RWPE1 (cell line): ENCODE measurements at regions not wholly inside any gene's neighbourhood (a gene's known extent, or its start where the extent isn't known, plus 50 kb on each side); places are given as distances from the start of the nearest gene placed in this dataset.

Experiments used
- CTCF ChIA-PET: fragments of 350-600 bp; sonication (Branson Sonifier 250); formaldehyde crosslinking; extraction: SDS; loops from one replicate; lab custom pipeline; 2021; lab: Yijun Ruan, JAX
- POLR2A ChIA-PET: fragments of 400-600 bp; formaldehyde crosslinking; extraction: SDS; loops from one replicate; lab custom pipeline; 2020; ENCODE audit warnings: antibody characterized with exemption; ENCODE audit not compliant: low non-redundant PET; lab: Yijun Ruan, JAX
- DNase-seq: peaks from one replicate; pipeline ENCODE4 v3.0.0; 2012; ENCODE audit warnings: low spot score
- H3K27ac ChIP-seq: fragments of 450-650 bp; 2 replicates; pipeline ENCODE4 v1.5.1; 2017
- TF ChIP-seq, protein P1 (sequence below): fragments of 450-650 bp; conservative IDR thresholded peaks from 2 replicates; pipeline ENCODE4 v1.5.1; 2017; ENCODE audit warnings: low read depth, mild to moderate bottlenecking

DNA sequence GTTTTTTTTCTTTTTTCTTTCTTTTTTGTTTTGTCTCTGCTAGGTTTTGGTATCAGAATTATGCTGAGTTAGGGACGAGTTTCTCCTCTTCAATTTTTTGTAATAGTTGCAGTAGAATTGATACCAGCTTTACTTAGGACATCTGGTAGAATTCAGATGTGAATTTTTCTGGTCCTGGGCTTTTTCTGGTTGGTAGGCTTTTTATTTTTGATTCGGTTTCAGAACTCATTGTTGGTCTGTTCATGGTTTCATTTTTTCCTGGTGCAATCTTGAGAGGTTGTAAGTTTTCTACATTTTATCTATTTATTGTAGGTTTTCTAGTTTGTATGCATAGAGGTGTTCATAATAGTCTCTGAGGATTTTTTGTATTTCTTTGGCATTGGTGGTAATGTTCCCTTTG lies 498.1 kb upstream of the CPEB2 start:
- TF ChIP-seq, protein P1, sequence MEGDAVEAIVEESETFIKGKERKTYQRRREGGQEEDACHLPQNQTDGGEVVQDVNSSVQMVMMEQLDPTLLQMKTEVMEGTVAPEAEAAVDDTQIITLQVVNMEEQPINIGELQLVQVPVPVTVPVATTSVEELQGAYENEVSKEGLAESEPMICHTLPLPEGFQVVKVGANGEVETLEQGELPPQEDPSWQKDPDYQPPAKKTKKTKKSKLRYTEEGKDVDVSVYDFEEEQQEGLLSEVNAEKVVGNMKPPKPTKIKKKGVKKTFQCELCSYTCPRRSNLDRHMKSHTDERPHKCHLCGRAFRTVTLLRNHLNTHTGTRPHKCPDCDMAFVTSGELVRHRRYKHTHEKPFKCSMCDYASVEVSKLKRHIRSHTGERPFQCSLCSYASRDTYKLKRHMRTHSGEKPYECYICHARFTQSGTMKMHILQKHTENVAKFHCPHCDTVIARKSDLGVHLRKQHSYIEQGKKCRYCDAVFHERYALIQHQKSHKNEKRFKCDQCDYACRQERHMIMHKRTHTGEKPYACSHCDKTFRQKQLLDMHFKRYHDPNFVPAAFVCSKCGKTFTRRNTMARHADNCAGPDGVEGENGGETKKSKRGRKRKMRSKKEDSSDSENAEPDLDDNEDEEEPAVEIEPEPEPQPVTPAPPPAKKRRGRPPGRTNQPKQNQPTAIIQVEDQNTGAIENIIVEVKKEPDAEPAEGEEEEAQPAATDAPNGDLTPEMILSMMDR, result no peak
- H3K27ac ChIP-seq, result no peak overlapping the region
- ChIA-PET CTCF (no interaction called here), POLR2A (no interaction called here)
- no peak for DNase-seq

DNA sequence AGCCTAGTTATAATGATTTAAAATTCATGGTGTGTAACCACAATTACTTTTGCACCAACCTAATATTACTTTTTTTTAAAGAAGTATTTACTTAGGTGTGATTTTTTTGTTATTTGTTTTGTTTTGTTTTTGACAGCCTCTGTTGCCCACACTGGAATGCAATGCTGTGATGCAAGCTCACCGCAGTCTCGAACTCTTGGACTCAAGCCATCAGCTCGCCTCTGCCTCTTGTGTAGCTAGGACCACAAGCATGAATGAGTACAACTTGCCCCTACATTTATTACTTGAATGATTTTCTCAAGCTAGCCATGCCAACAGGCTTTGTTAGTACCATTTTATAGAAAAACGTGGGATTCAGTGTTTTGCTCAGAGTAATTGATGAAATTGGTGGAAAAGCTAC lies 488.8 kb upstream of the CPEB2 start:
- POLR2A ChIA-PET, result no interaction called here
- TF ChIP-seq, protein P1, result no peak
- DNase-seq, result no peak
- CTCF ChIA-PET, result no interaction called here
- no peak overlapping the region for H3K27ac ChIP-seq

DNA sequence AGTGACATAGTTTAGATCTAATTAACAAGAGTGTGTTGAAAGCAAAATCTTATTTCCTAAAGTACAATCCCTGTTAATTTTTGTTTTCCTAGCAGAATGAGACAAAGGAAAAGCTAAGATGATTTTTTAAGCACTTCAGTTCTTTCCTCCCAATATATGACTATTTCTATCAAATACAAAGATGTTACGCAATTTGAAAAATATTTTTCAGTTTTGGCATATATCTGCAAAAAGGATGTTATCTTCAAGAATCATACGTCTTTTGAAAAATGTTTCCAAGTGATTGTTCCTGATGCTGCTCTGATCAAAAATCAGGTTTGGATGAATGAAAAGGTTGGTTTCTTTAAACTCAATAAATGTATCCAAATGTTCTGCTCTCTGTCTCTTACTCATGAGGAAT lies 486.7 kb upstream of the CPEB2 start:
- POLR2A ChIA-PET, result no interaction called here
- no peak overlapping the region for H3K27ac ChIP-seq
- TF ChIP-seq, protein P1, result no peak
- DNase-seq, result no peak
- CTCF ChIA-PET, result no interaction called here

DNA sequence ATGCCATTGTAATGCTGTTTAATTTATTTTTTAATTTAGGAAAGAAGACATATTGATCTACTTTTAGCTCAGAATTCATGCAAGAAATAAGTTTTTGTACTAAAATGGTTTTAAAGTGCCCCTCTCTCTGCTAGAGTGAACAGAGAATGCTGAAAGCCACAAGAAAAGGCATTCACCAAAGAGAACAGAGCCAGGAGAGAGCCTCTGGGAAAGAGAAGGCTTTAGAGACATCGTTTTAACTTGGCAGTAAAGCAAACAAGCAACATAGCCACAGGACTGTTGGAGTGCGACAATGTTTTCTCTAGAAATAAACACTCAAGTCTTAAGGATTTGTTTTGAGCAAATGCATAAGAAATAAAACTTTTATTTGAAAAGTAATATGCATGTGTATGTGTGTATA lies 484.1 kb upstream of the CPEB2 start:
- CTCF ChIA-PET, result no interaction called here

DNA sequence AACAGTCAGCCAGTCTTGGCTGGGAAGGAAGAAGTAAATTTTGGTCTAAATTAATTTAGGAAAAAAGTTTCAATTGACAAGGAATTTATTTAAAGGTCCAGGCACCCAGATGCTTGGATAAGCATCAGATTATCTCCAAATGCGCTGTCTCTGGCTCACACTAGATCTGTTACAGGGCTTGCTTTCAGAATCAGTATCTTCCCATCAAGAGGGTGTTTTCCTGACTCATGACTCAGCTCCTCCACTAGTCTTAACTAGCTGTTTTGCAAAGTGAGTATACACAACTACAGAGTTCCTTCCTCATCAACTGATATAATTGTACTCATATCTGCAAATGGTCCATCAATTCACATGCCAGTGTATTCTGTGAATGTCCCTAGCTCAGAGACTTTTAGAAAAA lies 482.1 kb upstream of the CPEB2 start:
- no peak overlapping the region for H3K27ac ChIP-seq
- no peak for DNase-seq

More for the DNA sequence above, 484.1 kb upstream of the CPEB2 start:
- H3K27ac ChIP-seq, result no peak overlapping the region
- POLR2A ChIA-PET, result no interaction called here
- TF ChIP-seq, protein P1, result no peak
- no peak for DNase-seq

DNA sequence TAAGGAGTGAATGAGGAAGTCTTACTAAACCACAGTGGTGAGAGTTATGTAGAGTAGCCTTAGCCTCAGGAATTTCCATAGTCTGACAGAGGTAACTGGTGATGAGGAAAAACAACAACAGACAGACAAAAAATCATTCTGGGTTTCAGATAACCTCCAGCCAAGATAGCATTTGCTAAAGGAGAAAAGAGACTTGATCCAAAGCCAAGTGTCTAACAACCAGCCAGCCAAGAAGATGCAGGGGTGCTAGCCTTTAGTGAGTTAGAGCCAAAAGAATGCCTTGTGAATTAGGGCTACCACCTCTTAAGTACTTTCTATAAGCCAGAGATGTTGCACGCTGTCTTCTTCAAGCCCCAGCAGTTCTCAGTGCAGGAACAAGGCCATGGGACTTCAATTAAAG lies 478.0 kb upstream of the CPEB2 start:
- POLR2A ChIA-PET, result interaction anchor here (0.7 kb wide), 1 partner anchor 17 kb away, joined by 3 read pairs; no protein-coding TSS in a partner anchor
- DNase-seq, result no peak
- TF ChIP-seq, protein P1, result no peak
- CTCF ChIA-PET, result no interaction called here
- no peak overlapping the region for H3K27ac ChIP-seq

More for the DNA sequence above, 482.1 kb upstream of the CPEB2 start:
- POLR2A ChIA-PET, result no interaction called here
- TF ChIP-seq, protein P1, result no peak
- CTCF ChIA-PET, result no interaction called here

DNA sequence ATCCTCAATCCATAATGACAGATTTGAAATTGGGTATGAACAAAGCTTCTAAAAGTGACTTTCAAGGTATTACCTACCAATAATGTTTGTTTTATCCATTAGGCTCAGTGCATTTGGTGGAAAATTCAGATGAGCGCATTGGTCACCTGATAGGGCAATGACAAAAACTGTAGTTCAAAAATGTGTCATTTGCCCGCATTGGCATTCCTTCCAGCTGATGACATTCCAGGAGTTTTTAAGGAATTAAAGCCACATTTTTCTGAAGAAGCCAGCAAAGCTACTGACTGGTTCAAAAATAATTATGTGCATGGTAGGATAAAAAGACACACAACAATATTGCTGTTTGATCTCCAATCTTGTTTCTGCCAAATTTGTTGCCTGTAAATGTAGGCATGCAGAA lies 473.4 kb upstream of the CPEB2 start:
- TF ChIP-seq, protein P1, result no peak
- CTCF ChIA-PET, result no interaction called here
- DNase-seq, result no peak

More for the DNA sequence above, 473.4 kb upstream of the CPEB2 start:
- POLR2A ChIA-PET, result no interaction called here
- no peak overlapping the region for H3K27ac ChIP-seq
